Right atrium auricular region (tissue), 2 donors: ENCODE measurements at regions not wholly inside any gene's neighbourhood (a gene's known extent, or its start where the extent isn't known, plus 50 kb on each side); places are given as distances from the start of the nearest gene placed in this dataset.

Source experiments
- DNase-seq: peaks from one replicate; pipeline ENCODE4 v3.0.0-alpha.2; 2019; ENCODE audit warnings: low spot score
- H3K27ac ChIP-seq, 2 donors: fragments of 200-600 bp; sonication (generic); 1 replicate in 1 of 2; 2 replicates in 1 of 2; pipeline ENCODE4 v1.5.1; 2016 to 2019
- H3K27me3 ChIP-seq, 2 donors: fragments of 200-600 bp; sonication (generic); one replicate each; pipeline versions ENCODE4 v1.5.1 to v1.6.0; 2017 to 2019
- H3K36me3 ChIP-seq: fragments of 200-600 bp; sonication (generic); one replicate; pipeline ENCODE4 v1.5.1; 2016
- H3K4me1 ChIP-seq, 2 donors: fragments of 200-600 bp; sonication (generic); one replicate each; pipeline versions ENCODE4 v1.5.1 to v1.6.0; 2017 to 2019
- H3K4me3 ChIP-seq, 2 donors: fragments of 200-600 bp; sonication (generic); 1 replicate in 1 of 2; 2 replicates in 1 of 2; pipeline ENCODE4 v1.5.1; 2017 to 2019; ENCODE audit warnings: mild to moderate bottlenecking in 1 of 2, moderate library complexity in 1 of 2
- H3K9me3 ChIP-seq, 2 donors: fragments of 200-600 bp; sonication (generic); one replicate each; pipeline ENCODE4 v1.5.1; 2019
- CTCF ChIP-seq, 2 donors: fragments of 200-600 bp; sonication (generic); IDR thresholded peaks; one replicate each; pipeline ENCODE4 v1.5.1; 2019; ENCODE audit warnings: antibody characterized with exemption in 2 of 2

- Histone ChIP-seq H3K36me3 (no peaks in the 10 kb centered on the region), H3K27me3 (no peaks in the 10 kb centered on the region), H3K4me1 (no peaks in the 10 kb centered on the region), H3K4me3 (no peak overlapping the region), H3K27ac (no peak overlapping the region), H3K9me3 (no peaks in the 10 kb centered on the region)
- no peak for TF ChIP-seq CTCF (IDR thresholded peaks at IDR 0.05)
- no peak for DNase-seq
These were observed 348.7 kb upstream of the PBX1 start for GRCh38 chr1:164210211-164210739.

GRCh38 chr1:164223378-164223777 lies 335.6 kb upstream of the PBX1 start:
- H3K9me3 ChIP-seq = no peaks in the 10 kb centered on the region
- no peak for TF ChIP-seq CTCF (IDR thresholded peaks at IDR 0.05)
- no peaks in the 10 kb centered on the region for H3K27me3 ChIP-seq
- no peak overlapping the region for H3K4me3 ChIP-seq
- no peaks in the 10 kb centered on the region for H3K4me1 ChIP-seq
- DNase-seq = no peak
- H3K27ac ChIP-seq = no peak overlapping the region
- H3K36me3 ChIP-seq = no peaks in the 10 kb centered on the region

GRCh38 chr1:164225011-164225410 lies 334.0 kb upstream of the PBX1 start:
- no peak overlapping the region for H3K4me3 ChIP-seq
- no peak for TF ChIP-seq CTCF (IDR thresholded peaks at IDR 0.05)
- H3K36me3 ChIP-seq = no peaks in the 10 kb centered on the region
- H3K27ac ChIP-seq = no peak overlapping the region
- no peaks in the 10 kb centered on the region for H3K27me3 ChIP-seq
- no peaks in the 10 kb centered on the region for H3K9me3 ChIP-seq
- H3K4me1 ChIP-seq = no peaks in the 10 kb centered on the region
- no peak for DNase-seq

GRCh38 chr1:164226977-164227376 lies 332.0 kb upstream of the PBX1 start:
- no peaks in the 10 kb centered on the region for H3K9me3 ChIP-seq
- H3K36me3 ChIP-seq = no peaks in the 10 kb centered on the region
- no peak for TF ChIP-seq CTCF (IDR thresholded peaks at IDR 0.05)
- H3K4me3 ChIP-seq = no peak overlapping the region
- no peak overlapping the region for H3K27ac ChIP-seq
- DNase-seq = no peak
- no peaks in the 10 kb centered on the region for H3K27me3 ChIP-seq
- H3K4me1 ChIP-seq = no peaks in the 10 kb centered on the region

- H3K27me3 ChIP-seq = no peaks in the 10 kb centered on the region
- no peak for TF ChIP-seq CTCF (IDR thresholded peaks at IDR 0.05)
- H3K36me3 ChIP-seq = no peaks in the 10 kb centered on the region
These were observed 330.1 kb upstream of the PBX1 start for GRCh38 chr1:164228928-164229327.

GRCh38 chr1:164233149-164233548 lies 325.8 kb upstream of the PBX1 start:
- H3K4me1 ChIP-seq = no peaks in the 10 kb centered on the region
- H3K27me3 ChIP-seq = no peaks in the 10 kb centered on the region
- H3K36me3 ChIP-seq = no peaks in the 10 kb centered on the region
- no peak overlapping the region for H3K27ac ChIP-seq
- TF ChIP-seq CTCF (IDR thresholded peaks at IDR 0.05) = no peak
- H3K4me3 ChIP-seq = no peak overlapping the region
- no peak for DNase-seq
- H3K9me3 ChIP-seq = no peaks in the 10 kb centered on the region

More at GRCh38 chr1:164228928-164229327, 330.1 kb upstream of the PBX1 start:
- Histone ChIP-seq H3K4me3 (no peak overlapping the region), H3K4me1 (no peaks in the 10 kb centered on the region), H3K27ac (no peak overlapping the region), H3K9me3 (no peaks in the 10 kb centered on the region)
- DNase-seq = no peak
